ENCODE measurements at regions not wholly inside any gene's neighbourhood (a gene's known extent, or its start where the extent isn't known, plus 50 kb on each side); places are given as distances from the start of the nearest gene placed in this dataset.

- H3K9me3 ChIP-seq (ENCODE audit: low read length) = no peaks in the 10 kb centered on the region
- no peaks in the 10 kb centered on the region for H3F3A ChIP-seq (ENCODE audit: insufficient read depth, low read length)
- H3K79me2 ChIP-seq (ENCODE audit: insufficient read depth, low read length) = no peaks in the 10 kb centered on the region
- H3K9me2 ChIP-seq (ENCODE audit: low read depth, low read length) = no peaks in the 10 kb centered on the region
- peaks cover 30% of the 10 kb centered on the region for H3K4me1 ChIP-seq (ENCODE audit: insufficient read depth, low read length, severe bottlenecking)
- TF ChIP-seq CTCF (IDR thresholded peaks at IDR 0.05; ENCODE audit: low read length) (no peak), EZH2 (IDR thresholded peaks at IDR 0.05; ENCODE audit: borderline replicate concordance, low read length) (no peak)
- H3K4me3 ChIP-seq (ENCODE audit: low read depth, low read length, poor library complexity, severe bottlenecking) = no peak overlapping the region
- no peak overlapping the region for H3K27ac ChIP-seq (ENCODE audit: low read depth, low read length, poor library complexity, severe bottlenecking)
- no peak overlapping the region for H3K9ac ChIP-seq (ENCODE audit: low read length)
- peak overlapping the region; percentile 52; the same call in 1 of the 2 replicates for H2AFZ ChIP-seq (ENCODE audit: low read length)
- H3K36me3 ChIP-seq (ENCODE audit: insufficient read depth, low read length) = no peaks in the 10 kb centered on the region
- H3K27me3 ChIP-seq (ENCODE audit: insufficient read depth, low read length) = no peaks in the 10 kb centered on the region
- H4K20me1 ChIP-seq (ENCODE audit: insufficient read depth, low read length) = no peaks in the 10 kb centered on the region
- no peak overlapping the region for H3K4me2 ChIP-seq (ENCODE audit: low read length)
These were observed 438.9 kb downstream of the SATB2 start for GRCh38 chr2:199018826-199019225.

GRCh38 chr2:199015072-199015471 lies 442.7 kb downstream of the SATB2 start:
- no peak for TF ChIP-seq EZH2 (IDR thresholded peaks at IDR 0.05; ENCODE audit: borderline replicate concordance, low read length)
- no peak for TF ChIP-seq CTCF (IDR thresholded peaks at IDR 0.05; ENCODE audit: low read length)
- no peaks in the 10 kb centered on the region for H3K36me3 ChIP-seq (ENCODE audit: insufficient read depth, low read length)
- no peaks in the 10 kb centered on the region for H3F3A ChIP-seq (ENCODE audit: insufficient read depth, low read length)

GRCh38 chr2:199014226-199014625 lies 443.5 kb downstream of the SATB2 start:
- no peak overlapping the region for H3K9ac ChIP-seq (ENCODE audit: low read length)
- no peaks in the 10 kb centered on the region for H3F3A ChIP-seq (ENCODE audit: insufficient read depth, low read length)
- peaks cover 7% of the 10 kb centered on the region for H3K4me1 ChIP-seq (ENCODE audit: insufficient read depth, low read length, severe bottlenecking)
- H3K9me3 ChIP-seq (ENCODE audit: low read length) = 0 out of 2 replicates have a peak, but pooled peaks cover 3% of the 10 kb centered on the region
- no peak overlapping the region for H3K4me3 ChIP-seq (ENCODE audit: low read depth, low read length, poor library complexity, severe bottlenecking)
- no peak for TF ChIP-seq EZH2 (IDR thresholded peaks at IDR 0.05; ENCODE audit: borderline replicate concordance, low read length)
- no peak for TF ChIP-seq CTCF (IDR thresholded peaks at IDR 0.05; ENCODE audit: low read length)
- H3K9me2 ChIP-seq (ENCODE audit: low read depth, low read length) = no peaks in the 10 kb centered on the region
- no peak overlapping the region for H3K4me2 ChIP-seq (ENCODE audit: low read length)
- no peaks in the 10 kb centered on the region for H3K36me3 ChIP-seq (ENCODE audit: insufficient read depth, low read length)
- no peak overlapping the region for H3K27ac ChIP-seq (ENCODE audit: low read depth, low read length, poor library complexity, severe bottlenecking)
- H3K27me3 ChIP-seq (ENCODE audit: insufficient read depth, low read length) = no peaks in the 10 kb centered on the region
- H3K79me2 ChIP-seq (ENCODE audit: insufficient read depth, low read length) = no peaks in the 10 kb centered on the region
- no peaks in the 10 kb centered on the region for H4K20me1 ChIP-seq (ENCODE audit: insufficient read depth, low read length)
- H2AFZ ChIP-seq (ENCODE audit: low read length) = no peak overlapping the region

More at GRCh38 chr2:199015072-199015471, 442.7 kb downstream of the SATB2 start:
- Histone ChIP-seq H3K27me3 (ENCODE audit: insufficient read depth, low read length) (no peaks in the 10 kb centered on the region), H2AFZ (ENCODE audit: low read length) (no peak overlapping the region), H3K79me2 (ENCODE audit: insufficient read depth, low read length) (no peaks in the 10 kb centered on the region), H4K20me1 (ENCODE audit: insufficient read depth, low read length) (no peaks in the 10 kb centered on the region), H3K9ac (ENCODE audit: low read length) (no peak overlapping the region), H3K9me2 (ENCODE audit: low read depth, low read length) (no peaks in the 10 kb centered on the region), H3K4me2 (ENCODE audit: low read length) (no peak overlapping the region), H3K4me1 (ENCODE audit: insufficient read depth, low read length, severe bottlenecking) (peaks cover 13% of the 10 kb centered on the region), H3K27ac (ENCODE audit: low read depth, low read length, poor library complexity, severe bottlenecking) (no peak overlapping the region), H3K9me3 (ENCODE audit: low read length) (0 out of 2 replicates have a peak, but pooled peaks cover 2% of the 10 kb centered on the region), H3K4me3 (ENCODE audit: low read depth, low read length, poor library complexity, severe bottlenecking) (no peak overlapping the region)

Data from OCI-LY1 (cell line).